SK-N-MC (cell line): ENCODE measurements at regions not wholly inside any gene's neighbourhood (a gene's known extent, or its start where the extent isn't known, plus 50 kb on each side); places are given as distances from the start of the nearest gene placed in this dataset.

Experiments
- EZH2 ChIP-seq: fragments of 200-600 bp; sonication (generic); IDR thresholded peaks from one replicate; pipeline ENCODE4 v1.6.1; 2017; ENCODE audit warnings: antibody characterized with exemption
- FOXP2 ChIP-seq: optimal IDR thresholded peaks from 2 replicates; pipeline ENCODE3; 2011; ENCODE audit warnings: mild to moderate bottlenecking, moderate library complexity; ENCODE audit not compliant: insufficient read depth; ENCODE audit errors: extremely low read length, control extremely low read depth
- POLR2AphosphoS5 ChIP-seq: IDR thresholded peaks from 2 replicates; pipeline ENCODE4 v1.6.1; 2012; ENCODE audit warnings: mild to moderate bottlenecking, low read depth, low read length, borderline replicate concordance

- TF ChIP-seq EZH2 (no peak), POLR2AphosphoS5 (no peak), FOXP2 (no peak)
These were observed 145.4 kb upstream of the PIK3C3 start for GRCh38 chr18:41809652-41810051.
